IPS-20b (cell line): ENCODE measurements at regions not wholly inside any gene's neighbourhood (a gene's known extent, or its start where the extent isn't known, plus 50 kb on each side); places are given as distances from the start of the nearest gene placed in this dataset.
"Not testable (repeated sequence)": the region's sequence is repeated elsewhere in the genome, so short reads cannot be mapped to it uniquely, and the experiment has no call there.

ENCODE experiments used
- H3K27ac ChIP-seq: one replicate; pipeline ENCODE4 v1.5.1; 2013; ENCODE audit warnings: low read length
- H3K27me3 ChIP-seq: 2 replicates; pipeline ENCODE4 v1.6.1; 2013; ENCODE audit warnings: mild to moderate bottlenecking, low read length, inconsistent platforms; ENCODE audit not compliant: insufficient read depth
- H3K36me3 ChIP-seq: 2 replicates; pipeline ENCODE4 v1.6.1; 2013; ENCODE audit warnings: low read depth, mild to moderate bottlenecking, inconsistent platforms, low read length, moderate library complexity; ENCODE audit not compliant: insufficient read depth
- H3K4me1 ChIP-seq: 2 replicates; pipeline ENCODE4 v1.6.1; 2013; ENCODE audit warnings: mild to moderate bottlenecking, control low read depth, inconsistent platforms, low read length, moderate library complexity; ENCODE audit not compliant: insufficient read depth
- H3K4me3 ChIP-seq: 2 replicates; pipeline ENCODE4 v1.5.1; 2013; ENCODE audit warnings: mild to moderate bottlenecking, low read length, inconsistent platforms
- H3K9ac ChIP-seq: 2 replicates; pipeline ENCODE4 v1.6.1; 2013; ENCODE audit warnings: low read depth, mild to moderate bottlenecking, inconsistent platforms, low read length, moderate library complexity
- H3K9me3 ChIP-seq: 2 replicates; pipeline ENCODE4 v1.6.1; 2013; ENCODE audit warnings: mild to moderate bottlenecking, low read depth, low read length, inconsistent platforms; ENCODE audit not compliant: insufficient read depth

DNA sequence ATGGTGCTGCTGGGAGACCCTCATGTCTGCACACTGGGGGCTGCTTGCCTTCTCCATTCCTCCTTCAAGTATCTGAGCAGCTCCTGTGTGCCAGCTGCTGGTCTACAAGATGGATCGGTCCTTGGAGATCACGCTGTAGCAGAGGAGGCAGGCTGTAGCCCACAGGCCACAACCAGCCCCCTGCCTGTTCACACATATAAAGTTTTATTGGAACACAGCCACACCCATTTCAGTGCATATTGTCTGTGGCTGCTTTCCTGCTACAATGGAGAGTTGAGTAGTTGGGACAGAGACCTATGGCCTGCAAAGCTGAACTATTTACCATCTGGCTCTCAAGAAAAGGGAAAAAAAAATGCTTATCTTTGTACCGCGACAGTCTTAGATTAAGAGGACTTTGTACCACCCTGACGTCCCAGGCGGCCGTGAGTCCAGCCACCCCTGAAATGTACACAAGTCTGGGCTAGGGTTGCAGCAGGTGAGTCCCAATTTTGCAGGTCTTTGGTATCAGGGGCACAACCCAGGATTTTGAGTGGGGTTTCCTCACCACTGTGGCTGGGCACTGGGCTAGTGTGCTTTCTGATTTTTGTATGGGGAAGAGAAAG, 179.2 kb upstream of the OSBPL11 start:
- not testable (repeated sequence) for H3K4me1 ChIP-seq, H3K27me3 ChIP-seq, H3K9me3 ChIP-seq, H3K27ac ChIP-seq, H3K4me3 ChIP-seq, H3K9ac ChIP-seq, H3K36me3 ChIP-seq

DNA sequence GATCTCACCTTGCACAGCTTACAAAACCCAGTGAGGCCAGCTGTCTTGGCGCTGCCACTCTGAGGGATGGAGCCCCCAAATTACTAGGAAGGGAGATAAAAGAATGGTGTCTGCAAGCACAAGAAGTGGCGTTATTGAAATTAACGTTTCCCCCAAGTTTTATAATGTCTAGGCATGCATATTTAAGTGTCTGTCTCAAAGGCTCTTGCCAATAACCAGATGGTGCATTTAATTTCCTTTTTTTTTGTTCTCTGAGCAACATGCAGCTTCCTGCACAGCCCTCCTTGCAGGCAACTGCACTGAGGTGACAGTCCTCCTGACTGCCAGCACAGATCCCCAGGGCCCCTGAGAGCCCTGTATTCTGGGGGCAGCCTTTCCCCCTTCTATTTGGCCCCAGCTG, 179.8 kb upstream of the OSBPL11 start:
- H3K27me3 ChIP-seq, H3K4me1 ChIP-seq, H3K36me3 ChIP-seq, H3K9me3 ChIP-seq, H3K4me3 ChIP-seq, H3K27ac ChIP-seq, H3K9ac ChIP-seq: not testable (repeated sequence)

DNA sequence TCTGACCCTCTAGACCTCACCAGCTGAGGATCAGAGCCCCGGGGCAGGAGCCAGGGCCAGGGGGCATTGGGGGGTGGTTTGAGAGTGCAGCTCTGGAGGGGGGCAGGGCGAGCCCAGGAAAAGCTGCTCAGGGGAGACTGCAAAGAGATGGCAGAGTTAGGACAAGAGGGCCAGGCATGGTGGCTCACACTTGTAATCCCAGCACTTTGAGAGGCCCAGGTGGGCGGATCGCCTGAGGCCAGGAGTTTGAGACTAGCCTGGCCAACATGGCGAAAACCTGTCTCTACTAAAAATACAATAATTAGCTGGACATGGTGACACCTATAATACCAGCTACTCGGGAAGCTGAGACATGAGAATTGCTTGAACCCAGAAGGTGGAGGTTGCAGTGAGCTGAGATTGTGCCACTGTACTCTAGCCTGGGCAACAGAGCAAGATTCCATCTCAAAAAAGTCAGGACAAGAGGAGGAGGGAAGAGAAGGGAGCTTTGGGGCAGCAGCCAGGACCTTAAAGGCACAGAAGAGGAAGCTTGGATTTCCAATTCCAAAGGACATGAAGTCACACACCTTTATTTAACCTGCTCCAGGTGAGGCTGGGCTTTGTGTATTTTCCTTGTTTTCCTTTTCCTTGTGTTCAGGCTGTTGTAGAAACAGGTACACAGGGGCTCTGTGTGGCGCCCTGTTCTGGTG, 180.5 kb upstream of the OSBPL11 start:
- not testable (repeated sequence) for H3K4me3 ChIP-seq, H3K4me1 ChIP-seq, H3K9me3 ChIP-seq, H3K27me3 ChIP-seq, H3K9ac ChIP-seq, H3K27ac ChIP-seq, H3K36me3 ChIP-seq

DNA sequence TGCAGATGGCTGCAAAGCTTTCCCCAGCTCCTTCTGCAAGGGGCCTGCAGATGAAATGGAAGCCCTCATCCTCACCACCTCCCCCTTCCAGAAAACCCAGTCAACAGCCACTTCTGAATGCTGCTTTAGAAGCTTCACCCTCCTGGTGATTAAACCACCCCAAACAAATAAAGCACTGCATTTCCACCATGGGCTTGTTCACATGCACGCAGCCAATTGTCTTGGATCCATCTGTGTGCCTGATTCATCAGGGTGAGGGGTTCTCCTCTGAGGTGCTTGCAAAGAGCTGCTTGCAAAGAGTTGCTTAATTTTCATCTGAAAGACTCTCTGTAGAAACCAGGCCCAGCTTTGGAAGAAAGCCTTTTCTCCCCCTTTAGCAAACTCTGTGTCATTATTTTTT, 184.0 kb upstream of the OSBPL11 start:
- H3K27me3 ChIP-seq, H3K9ac ChIP-seq, H3K4me3 ChIP-seq, H3K9me3 ChIP-seq, H3K27ac ChIP-seq, H3K36me3 ChIP-seq, H3K4me1 ChIP-seq: not testable (repeated sequence)

- not testable (repeated sequence) for H3K9me3 ChIP-seq, H3K4me3 ChIP-seq, H3K27me3 ChIP-seq, H3K4me1 ChIP-seq, H3K9ac ChIP-seq, H3K36me3 ChIP-seq, H3K27ac ChIP-seq
Observed at GRCh38 chr3:125779918-125780317, 184.6 kb upstream of the OSBPL11 start.

GRCh38 chr3:125781678-125782077, 186.4 kb upstream of the OSBPL11 start:
- H3K27ac ChIP-seq, H3K27me3 ChIP-seq, H3K4me3 ChIP-seq, H3K4me1 ChIP-seq, H3K9ac ChIP-seq, H3K36me3 ChIP-seq, H3K9me3 ChIP-seq: not testable (repeated sequence)

DNA sequence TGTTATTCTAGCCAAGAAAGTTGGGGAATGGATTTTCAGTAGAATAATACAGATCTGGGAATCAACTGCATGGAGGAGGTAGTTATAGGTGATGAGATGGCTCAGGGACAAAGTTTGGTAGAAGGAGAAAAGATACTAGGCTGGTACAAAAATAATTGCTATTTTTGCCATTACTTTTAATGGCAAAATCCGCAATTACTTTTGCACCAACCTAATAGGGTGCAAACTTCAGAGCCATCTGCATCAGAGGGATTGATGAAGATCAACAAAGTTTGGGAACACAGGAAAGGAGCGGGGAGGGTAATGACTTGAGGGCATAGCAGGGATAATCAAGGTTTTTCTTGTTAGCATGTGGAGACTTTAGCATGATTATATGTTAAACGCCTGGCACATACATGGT, 178.7 kb upstream of the ROPN1B start:
- H3K36me3 ChIP-seq, H3K27me3 ChIP-seq, H3K27ac ChIP-seq, H3K9ac ChIP-seq, H3K4me3 ChIP-seq, H3K4me1 ChIP-seq, H3K9me3 ChIP-seq: not testable (repeated sequence)

DNA sequence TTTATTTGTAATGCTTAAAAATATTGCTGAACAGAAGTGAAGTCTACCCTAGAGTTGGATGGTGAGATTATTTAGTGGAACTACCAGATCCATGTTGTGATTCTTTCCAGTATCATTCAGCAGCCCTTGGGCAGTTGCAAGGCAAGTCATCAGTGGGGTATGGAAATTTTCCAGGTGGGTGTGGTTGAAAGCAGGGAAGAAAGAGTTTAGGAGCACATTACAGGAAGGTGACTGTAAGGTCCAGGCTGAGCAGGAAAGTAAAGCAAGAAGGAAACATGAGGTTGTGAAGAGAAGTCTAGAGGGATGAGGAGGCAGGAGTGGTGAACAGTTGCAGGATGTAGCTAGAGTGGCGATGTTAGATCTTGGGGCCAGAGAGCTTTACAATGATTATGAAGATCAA, 178.0 kb upstream of the ROPN1B start:
- not testable (repeated sequence) for H3K9ac ChIP-seq, H3K4me1 ChIP-seq, H3K27ac ChIP-seq, H3K9me3 ChIP-seq, H3K27me3 ChIP-seq, H3K36me3 ChIP-seq, H3K4me3 ChIP-seq

DNA sequence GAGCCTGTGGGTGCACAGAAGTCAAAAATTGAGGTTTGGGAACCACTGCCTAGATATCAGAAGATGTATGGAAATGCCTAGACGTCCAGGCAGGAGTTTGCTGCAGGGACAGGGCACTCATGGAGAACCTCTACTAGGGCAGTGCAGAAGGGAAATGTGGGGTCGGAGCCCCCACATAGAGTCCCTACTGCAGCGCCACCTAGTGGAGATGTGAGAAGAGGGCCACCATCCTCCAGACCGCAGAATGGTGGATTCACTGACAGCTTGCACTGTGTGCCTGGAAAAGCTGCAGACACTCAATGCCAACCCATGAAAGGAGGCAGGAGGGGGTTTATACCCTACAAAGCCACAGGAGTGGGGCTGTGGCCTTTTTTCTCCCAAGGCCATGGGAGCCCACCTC, 159.0 kb upstream of the ROPN1B start:
- H3K4me1 ChIP-seq, H3K9ac ChIP-seq, H3K27ac ChIP-seq: not testable (repeated sequence)

GRCh38 chr3:125822175-125822574, 146.8 kb upstream of the ROPN1B start:
- H3K27ac ChIP-seq, H3K27me3 ChIP-seq, H3K4me3 ChIP-seq, H3K36me3 ChIP-seq, H3K9ac ChIP-seq, H3K9me3 ChIP-seq, H3K4me1 ChIP-seq: not testable (repeated sequence)

More for the DNA sequence above, 159.0 kb upstream of the ROPN1B start:
- H3K4me3 ChIP-seq, H3K36me3 ChIP-seq, H3K27me3 ChIP-seq: not testable (repeated sequence)
- peaks cover 21% of the 10 kb centered on the region for H3K9me3 ChIP-seq

DNA sequence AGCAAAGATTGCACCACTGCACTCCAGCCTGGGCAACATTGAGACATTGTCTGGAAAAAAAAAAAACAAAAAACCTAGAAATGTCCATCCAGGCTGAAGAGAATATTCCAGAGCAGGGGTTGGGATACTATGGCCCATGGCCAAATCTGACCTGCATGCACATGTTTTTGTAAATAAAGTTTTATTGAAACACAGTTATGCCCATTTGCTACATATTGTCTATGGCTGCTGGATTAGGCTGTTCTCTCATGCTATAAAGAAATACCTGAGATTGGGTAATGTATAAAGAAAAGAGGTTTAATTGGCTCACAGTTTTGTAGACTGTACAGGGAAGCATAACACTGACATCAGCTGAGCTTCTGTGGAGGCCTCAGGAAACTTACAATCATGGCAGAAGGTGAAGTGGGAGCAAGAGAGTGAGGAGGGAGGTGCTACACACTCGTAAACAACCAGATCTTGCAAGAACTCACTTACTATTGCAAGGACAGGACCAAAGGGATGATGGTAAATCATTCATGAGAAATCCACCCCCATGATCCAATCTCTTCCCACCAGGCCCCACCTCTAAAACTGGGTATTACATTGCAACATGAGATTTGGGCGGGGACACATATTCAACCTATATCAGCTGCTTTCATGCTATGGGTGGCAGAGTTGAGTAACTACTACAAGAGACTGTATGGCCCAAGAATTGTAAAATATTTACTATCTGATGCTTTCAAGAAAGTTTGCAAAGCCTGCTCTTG, 137.8 kb upstream of the ROPN1B start:
- not testable (repeated sequence) for H3K36me3 ChIP-seq, H3K9me3 ChIP-seq, H3K4me1 ChIP-seq, H3K27ac ChIP-seq, H3K9ac ChIP-seq, H3K4me3 ChIP-seq, H3K27me3 ChIP-seq

DNA sequence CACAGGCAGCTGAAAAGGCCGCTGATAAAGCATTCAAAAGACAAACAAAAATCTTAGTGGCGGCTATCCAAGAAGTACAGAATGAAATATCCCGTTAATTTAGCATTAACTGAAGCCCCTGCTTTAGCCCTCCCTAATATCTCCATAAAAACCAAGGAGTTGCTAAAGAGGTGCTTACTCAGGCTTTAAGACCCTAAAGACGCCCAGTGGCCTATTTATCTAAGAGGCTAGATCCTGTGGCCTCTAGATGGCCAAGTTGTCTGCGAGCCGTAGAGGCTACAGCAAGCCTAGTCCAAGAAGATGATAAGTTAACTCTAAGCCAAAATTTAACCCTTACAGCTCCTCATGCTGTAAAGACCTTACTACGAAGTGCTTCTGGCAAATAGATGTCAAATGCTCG, 133.4 kb upstream of the ROPN1B start:
- not testable (repeated sequence) for H3K27ac ChIP-seq, H3K4me1 ChIP-seq, H3K27me3 ChIP-seq, H3K4me3 ChIP-seq, H3K36me3 ChIP-seq, H3K9me3 ChIP-seq, H3K9ac ChIP-seq
